HK-2 (cell line): ENCODE measurements at regions not wholly inside any gene's neighbourhood (a gene's known extent, or its start where the extent isn't known, plus 50 kb on each side); places are given as distances from the start of the nearest gene placed in this dataset.
"Not testable (repeated sequence)": the region's sequence is repeated elsewhere in the genome, so short reads cannot be mapped to it uniquely, and the experiment has no call there.

Experiments
- DNase-seq: peaks from one replicate; pipeline ENCODE4 v3.0.0-alpha.2; 2018; ENCODE audit not compliant: unreplicated experiment

GRCh38 chr3:74134831-74135230, 479.6 kb downstream of the CNTN3 start:
- DNase-seq, result no peak

- DNase-seq, result not testable (repeated sequence)
Observed at GRCh38 chr3:74131546-74132328, 482.7 kb downstream of the CNTN3 start.

GRCh38 chr3:74129611-74130010, 484.8 kb downstream of the CNTN3 start:
- DNase-seq, result no peak

- DNase-seq, result no peak
Observed at GRCh38 chr3:74129056-74129455, 485.4 kb downstream of the CNTN3 start.

GRCh38 chr3:74127256-74127655, 487.2 kb downstream of the CNTN3 start:
- no peak for DNase-seq

GRCh38 chr3:74124782-74125181, 489.7 kb downstream of the CNTN3 start:
- no peak for DNase-seq

- no peak for DNase-seq
Observed at GRCh38 chr3:74122281-74122680, 492.2 kb downstream of the CNTN3 start.

GRCh38 chr3:74121761-74122160, 492.7 kb downstream of the CNTN3 start:
- no peak for DNase-seq

- DNase-seq, result no peak
Observed at GRCh38 chr3:74119221-74119620, 494.5 kb upstream of the PDZRN3 start.

- no peak for DNase-seq
Observed at GRCh38 chr3:74115906-74116305, 491.2 kb upstream of the PDZRN3 start.

GRCh38 chr3:74107451-74107850, 482.7 kb upstream of the PDZRN3 start:
- DNase-seq, result no peak

GRCh38 chr3:74106925-74107324, 482.2 kb upstream of the PDZRN3 start:
- DNase-seq, result no peak

- no peak for DNase-seq
Observed at GRCh38 chr3:74091204-74091603, 466.5 kb upstream of the PDZRN3 start.

GRCh38 chr3:74089814-74090213, 465.1 kb upstream of the PDZRN3 start:
- no peak for DNase-seq

GRCh38 chr3:74080056-74080461, 455.3 kb upstream of the PDZRN3 start:
- DNase-seq, result no peak

- DNase-seq, result no peak
Observed at GRCh38 chr3:74075241-74075640, 450.5 kb upstream of the PDZRN3 start.

GRCh38 chr3:74074700-74075099, 450.0 kb upstream of the PDZRN3 start:
- no peak for DNase-seq

- no peak for DNase-seq
Observed at GRCh38 chr3:74067296-74067695, 442.6 kb upstream of the PDZRN3 start.

- DNase-seq, result no peak
Observed at GRCh38 chr3:74066456-74066855, 441.7 kb upstream of the PDZRN3 start.

- no peak for DNase-seq
Observed at GRCh38 chr3:74059923-74060600, 435.3 kb upstream of the PDZRN3 start.

GRCh38 chr3:74059301-74059922, 434.7 kb upstream of the PDZRN3 start:
- no peak for DNase-seq

- DNase-seq, result no peak
Observed at GRCh38 chr3:74057169-74057568, 432.4 kb upstream of the PDZRN3 start.

GRCh38 chr3:74055061-74055460, 430.3 kb upstream of the PDZRN3 start:
- no peak for DNase-seq
